ENCODE measurements at regions not wholly inside any gene's neighbourhood (a gene's known extent, or its start where the extent isn't known, plus 50 kb on each side); places are given as distances from the start of the nearest gene placed in this dataset.

DNA sequence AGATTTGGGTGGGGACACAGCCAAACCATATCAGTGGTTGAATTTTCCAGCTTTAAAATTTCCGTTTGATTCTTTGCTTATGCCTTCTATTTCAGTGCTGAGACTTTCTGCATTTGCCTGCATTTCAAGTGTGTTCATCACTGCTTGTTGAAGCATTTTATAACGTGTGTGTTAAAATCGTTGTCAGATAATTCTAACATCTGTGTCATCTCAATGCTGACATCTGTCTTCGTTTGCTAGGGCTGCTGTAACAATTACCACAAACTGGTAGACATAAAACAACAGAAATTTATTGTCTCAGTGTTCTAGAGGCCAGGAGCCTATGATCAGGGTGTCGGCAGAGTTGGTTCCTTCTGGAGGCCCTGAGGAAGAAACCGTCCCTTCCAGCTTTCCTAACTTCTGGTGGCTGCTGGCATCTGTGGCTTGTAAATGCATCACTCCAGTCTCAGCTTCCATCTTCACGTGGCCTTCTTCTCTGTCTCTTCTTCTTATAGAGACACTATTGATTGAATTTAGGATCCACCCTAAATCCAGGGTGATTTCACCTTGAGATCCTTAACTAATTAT is 71.1 kb upstream of the SDK1 start:
- Histone ChIP-seq H3K27me3 (no peaks in the 10 kb centered on the region), H3K27ac (no peak overlapping the region), H3K9me3 (no peaks in the 10 kb centered on the region), H3K4me1 (no peaks in the 10 kb centered on the region), H3K4me3 (no peak overlapping the region), H3K36me3 (no peaks in the 10 kb centered on the region)
- intact Hi-C loops (cut with DNase I; ENCODE audit: low total_unique reads), result no loop called here
- TF ChIP-seq POLR2AphosphoS5 (IDR thresholded peaks at IDR 0.05) (no peak), POLR2A (IDR thresholded peaks at IDR 0.05) (no peak)
- no peak for DNase-seq (ENCODE audit: low spot score in 2 of 2)

DNA sequence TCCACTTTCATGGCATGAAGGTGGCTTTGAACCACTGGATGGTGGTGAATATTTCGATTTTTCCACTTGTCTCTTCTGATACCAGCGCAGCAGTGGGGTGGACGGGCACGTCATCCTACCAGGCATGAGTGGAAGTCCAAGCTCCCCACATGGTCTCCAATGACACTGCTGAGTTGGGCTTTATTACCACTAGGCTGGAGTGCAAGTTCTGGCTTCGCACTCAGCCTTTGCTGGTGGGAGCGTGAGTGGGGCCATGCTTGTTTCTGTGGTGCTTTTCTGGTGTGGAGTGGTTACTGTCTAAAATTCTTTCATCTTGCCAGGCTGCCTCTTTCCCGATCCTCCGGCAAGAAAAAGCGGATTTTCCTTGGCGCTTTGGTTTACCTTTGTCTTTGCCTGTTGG is 70.1 kb upstream of the SDK1 start:
- TF ChIP-seq POLR2A (IDR thresholded peaks at IDR 0.05) (no peak), POLR2AphosphoS5 (IDR thresholded peaks at IDR 0.05) (no peak)
- TF ChIP-seq, protein P1, sequence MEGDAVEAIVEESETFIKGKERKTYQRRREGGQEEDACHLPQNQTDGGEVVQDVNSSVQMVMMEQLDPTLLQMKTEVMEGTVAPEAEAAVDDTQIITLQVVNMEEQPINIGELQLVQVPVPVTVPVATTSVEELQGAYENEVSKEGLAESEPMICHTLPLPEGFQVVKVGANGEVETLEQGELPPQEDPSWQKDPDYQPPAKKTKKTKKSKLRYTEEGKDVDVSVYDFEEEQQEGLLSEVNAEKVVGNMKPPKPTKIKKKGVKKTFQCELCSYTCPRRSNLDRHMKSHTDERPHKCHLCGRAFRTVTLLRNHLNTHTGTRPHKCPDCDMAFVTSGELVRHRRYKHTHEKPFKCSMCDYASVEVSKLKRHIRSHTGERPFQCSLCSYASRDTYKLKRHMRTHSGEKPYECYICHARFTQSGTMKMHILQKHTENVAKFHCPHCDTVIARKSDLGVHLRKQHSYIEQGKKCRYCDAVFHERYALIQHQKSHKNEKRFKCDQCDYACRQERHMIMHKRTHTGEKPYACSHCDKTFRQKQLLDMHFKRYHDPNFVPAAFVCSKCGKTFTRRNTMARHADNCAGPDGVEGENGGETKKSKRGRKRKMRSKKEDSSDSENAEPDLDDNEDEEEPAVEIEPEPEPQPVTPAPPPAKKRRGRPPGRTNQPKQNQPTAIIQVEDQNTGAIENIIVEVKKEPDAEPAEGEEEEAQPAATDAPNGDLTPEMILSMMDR (IDR thresholded peaks at IDR 0.05), result no peak
- Histone ChIP-seq H3K9me3 (peaks cover 2 to 3% of the 10 kb centered on the region in 2 donors), H3K27me3 (no peaks in the 10 kb centered on the region), H3K36me3 (no peaks in the 10 kb centered on the region), H3K27ac (no peak overlapping the region), H3K4me3 (no peak overlapping the region), H3K4me1 (no peaks in the 10 kb centered on the region)
- intact Hi-C loops (cut with DNase I; ENCODE audit: low total_unique reads), result no loop called here
- DNase-seq (ENCODE audit: low spot score in 2 of 2), result no peak

DNA sequence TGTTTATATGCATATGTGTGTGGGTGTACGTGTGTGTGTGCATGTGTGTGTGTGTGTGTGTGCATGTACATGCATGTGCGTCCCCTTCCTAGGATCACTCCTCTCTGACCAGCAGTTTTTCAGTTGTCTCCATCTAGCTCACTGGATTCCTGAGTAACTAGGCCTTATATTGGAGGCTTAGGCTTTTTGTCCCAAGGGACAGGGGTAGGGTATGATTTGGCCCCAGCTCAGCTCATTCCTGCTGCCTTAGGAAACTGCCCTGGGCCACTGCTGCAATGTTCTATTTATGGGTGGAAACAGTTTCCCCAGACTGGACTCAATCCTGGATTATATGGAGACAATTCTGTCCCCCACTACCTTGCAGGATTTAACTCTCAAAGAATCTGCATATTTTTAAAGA is 68.8 kb upstream of the SDK1 start:
- Histone ChIP-seq H3K4me1 (no peaks in the 10 kb centered on the region), H3K36me3 (no peaks in the 10 kb centered on the region), H3K9me3 (peaks cover 9 to 13% of the 10 kb centered on the region in 2 donors), H3K4me3 (no peak overlapping the region), H3K27ac (no peak overlapping the region), H3K27me3 (no peaks in the 10 kb centered on the region)
- intact Hi-C loops (cut with DNase I; ENCODE audit: low total_unique reads), result no loop called here
- DNase-seq (ENCODE audit: low spot score in 2 of 2), result no peak
- TF ChIP-seq, protein P1 (IDR thresholded peaks at IDR 0.05), result no peak
- TF ChIP-seq POLR2AphosphoS5 (IDR thresholded peaks at IDR 0.05) (no peak), POLR2A (IDR thresholded peaks at IDR 0.05) (no peak)

DNA sequence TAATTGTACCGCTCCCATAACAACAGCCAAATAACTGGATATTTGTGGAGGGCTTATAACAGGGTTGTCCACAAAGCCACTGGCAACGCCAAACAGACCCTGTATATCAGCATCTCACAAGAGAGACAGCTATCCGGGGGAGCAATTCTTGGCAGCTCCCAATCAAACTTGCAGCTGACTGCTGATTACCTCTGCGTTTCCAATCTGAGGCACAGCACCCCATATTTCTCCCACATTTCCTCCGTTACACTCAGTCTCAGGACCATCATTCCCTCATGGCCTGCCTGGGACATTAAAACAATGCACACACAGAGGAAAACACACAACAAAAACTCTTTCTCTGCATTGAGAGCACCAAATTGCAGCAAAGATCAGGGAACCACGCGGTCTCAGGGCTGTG is 67.8 kb upstream of the SDK1 start:
- Histone ChIP-seq H3K4me3 (no peak overlapping the region), H3K4me1 (no peaks in the 10 kb centered on the region), H3K27ac (no peak overlapping the region), H3K36me3 (no peaks in the 10 kb centered on the region), H3K9me3 (peaks cover 9 to 13% of the 10 kb centered on the region in 2 donors), H3K27me3 (no peaks in the 10 kb centered on the region)
- intact Hi-C loops (cut with DNase I; ENCODE audit: low total_unique reads), result no loop called here
- no peak for TF ChIP-seq POLR2AphosphoS5 (IDR thresholded peaks at IDR 0.05)
- TF ChIP-seq, protein P1 (IDR thresholded peaks at IDR 0.05), result no peak
- TF ChIP-seq POLR2A (IDR thresholded peaks at IDR 0.05), result no peak
- no peak for DNase-seq (ENCODE audit: low spot score in 2 of 2)

DNA sequence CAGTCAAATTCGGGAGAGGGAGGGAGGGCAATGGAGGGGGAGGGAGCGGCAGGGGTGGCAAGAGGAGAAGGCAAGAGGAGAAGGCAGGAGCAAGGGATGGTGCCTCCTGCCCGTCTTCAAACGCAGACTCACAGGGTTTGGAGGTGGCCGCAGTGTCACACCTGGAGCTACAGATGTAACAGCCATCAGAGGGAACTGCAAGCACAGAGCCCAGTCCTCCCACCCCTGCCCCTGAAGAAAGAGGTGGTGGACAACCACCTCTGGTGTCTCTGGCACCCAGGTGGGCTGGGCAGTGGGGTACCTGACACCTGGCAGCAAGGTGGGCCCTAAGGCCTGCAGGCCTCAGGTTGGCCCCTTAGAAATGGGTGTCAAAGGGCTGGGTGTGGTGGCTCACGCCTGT is 67.0 kb upstream of the SDK1 start:
- Histone ChIP-seq H3K36me3 (no peaks in the 10 kb centered on the region), H3K27ac (no peak overlapping the region), H3K9me3 (peaks cover 9 to 13% of the 10 kb centered on the region in 2 donors), H3K4me3 (no peak overlapping the region), H3K27me3 (no peaks in the 10 kb centered on the region), H3K4me1 (no peaks in the 10 kb centered on the region)
- TF ChIP-seq POLR2AphosphoS5 (IDR thresholded peaks at IDR 0.05) (no peak), POLR2A (IDR thresholded peaks at IDR 0.05) (no peak)
- TF ChIP-seq, protein P1 (IDR thresholded peaks at IDR 0.05), result no peak
- intact Hi-C loops (cut with DNase I; ENCODE audit: low total_unique reads), result no loop called here
- DNase-seq (ENCODE audit: low spot score in 2 of 2), result no peak

DNA sequence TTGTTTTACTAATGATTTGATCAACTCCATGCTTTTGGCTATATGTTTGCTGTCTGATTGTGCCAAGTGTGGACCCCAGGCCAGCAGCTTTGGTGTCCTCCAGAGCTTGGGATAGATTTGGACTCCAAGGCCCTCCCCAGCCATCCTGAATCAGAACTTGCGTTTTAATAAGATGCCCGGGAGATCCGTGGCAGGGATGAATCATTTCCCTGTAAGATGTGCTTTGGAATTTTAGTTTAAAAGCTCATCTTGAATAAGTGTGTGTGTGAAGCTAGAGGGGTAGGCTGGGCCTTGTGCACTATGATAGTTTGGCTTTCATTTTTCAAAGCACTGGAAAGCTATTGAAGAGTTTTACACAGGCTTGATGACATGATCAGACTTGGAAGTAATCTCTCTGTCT is 66.2 kb upstream of the SDK1 start:
- Histone ChIP-seq H3K27ac (no peak overlapping the region), H3K27me3 (no peaks in the 10 kb centered on the region), H3K4me1 (no peaks in the 10 kb centered on the region), H3K9me3 (peaks cover 9 to 13% of the 10 kb centered on the region in 2 donors), H3K36me3 (no peaks in the 10 kb centered on the region), H3K4me3 (no peak overlapping the region)
- TF ChIP-seq, protein P1 (IDR thresholded peaks at IDR 0.05), result no peak
- no peak for TF ChIP-seq POLR2AphosphoS5 (IDR thresholded peaks at IDR 0.05)
- no peak for TF ChIP-seq POLR2A (IDR thresholded peaks at IDR 0.05)
- DNase-seq (ENCODE audit: low spot score in 2 of 2), result no peak
- intact Hi-C loops (cut with DNase I; ENCODE audit: low total_unique reads), result no loop called here
